NCI-H345 (cell line): ENCODE measurements at regions not wholly inside any gene's neighbourhood (a gene's known extent, or its start where the extent isn't known, plus 50 kb on each side); places are given as distances from the start of the nearest gene placed in this dataset.

ENCODE experiments used
- DNase-seq: peaks from one replicate; lab custom pipeline; 2025; lab: John Stamatoyannopoulos, UW

GRCh38 chr20:62545271-62545670 is 69.5 kb upstream of the GATA5 start:
- no peak for DNase-seq

DNA sequence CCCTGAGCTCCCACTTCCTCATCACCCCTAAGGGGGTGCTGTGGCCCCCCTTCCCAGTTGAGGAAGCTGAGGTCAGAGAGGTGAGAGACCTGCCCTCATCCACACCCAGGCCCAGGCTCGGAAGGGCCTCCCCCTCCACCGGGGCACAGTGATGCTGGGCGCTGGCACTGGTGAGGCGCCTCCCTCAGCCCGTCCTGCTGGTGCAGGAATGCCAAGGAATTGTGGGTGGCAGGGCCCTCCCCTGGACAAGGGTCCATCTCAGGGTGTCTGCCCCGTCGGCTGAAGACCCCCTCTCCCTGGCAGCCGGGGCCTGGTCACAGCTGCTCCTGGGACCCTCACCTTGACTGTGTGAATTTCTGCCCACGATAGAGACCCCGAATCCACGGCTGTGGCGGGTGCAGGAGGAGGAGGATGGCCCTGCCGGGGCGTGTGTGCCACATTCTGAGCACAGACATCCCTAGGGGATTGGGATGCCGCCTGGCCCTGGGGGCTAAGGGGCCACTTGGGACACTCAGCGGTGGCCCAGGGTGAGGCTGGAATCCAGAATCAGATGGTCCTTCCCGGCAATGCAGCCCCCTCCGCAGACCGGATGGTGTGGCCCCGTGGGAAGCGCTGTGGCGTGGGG is 70.2 kb upstream of the GATA5 start:
- no peak for DNase-seq

GRCh38 chr20:62546606-62547005 is 70.8 kb upstream of the GATA5 start:
- no peak for DNase-seq

DNA sequence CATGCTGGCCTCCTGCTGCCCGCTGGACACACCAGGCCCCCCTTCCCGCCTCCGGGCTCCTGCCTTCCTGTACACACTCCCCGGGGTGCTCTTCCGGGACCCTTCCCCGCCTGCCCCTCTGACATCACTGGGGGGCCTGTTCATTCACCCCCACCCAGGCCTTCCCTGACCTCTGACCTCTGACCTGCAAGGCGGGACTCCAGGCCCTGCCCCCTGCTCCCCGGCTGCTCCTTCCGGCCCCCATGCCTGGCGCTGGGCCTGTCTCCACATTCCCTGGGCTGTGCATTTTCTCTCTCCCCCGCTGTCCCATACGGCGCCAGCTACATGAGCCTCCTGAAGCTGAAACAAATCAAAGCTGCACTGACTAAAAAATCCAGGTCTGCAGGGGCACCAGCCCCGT is 71.6 kb upstream of the GATA5 start:
- DNase-seq: no peak

- no peak for DNase-seq
Observed at GRCh38 chr20:62548471-62548870, 72.7 kb upstream of the GATA5 start.

GRCh38 chr20:62549029-62549428 is 73.2 kb upstream of the GATA5 start:
- no peak for DNase-seq

DNA sequence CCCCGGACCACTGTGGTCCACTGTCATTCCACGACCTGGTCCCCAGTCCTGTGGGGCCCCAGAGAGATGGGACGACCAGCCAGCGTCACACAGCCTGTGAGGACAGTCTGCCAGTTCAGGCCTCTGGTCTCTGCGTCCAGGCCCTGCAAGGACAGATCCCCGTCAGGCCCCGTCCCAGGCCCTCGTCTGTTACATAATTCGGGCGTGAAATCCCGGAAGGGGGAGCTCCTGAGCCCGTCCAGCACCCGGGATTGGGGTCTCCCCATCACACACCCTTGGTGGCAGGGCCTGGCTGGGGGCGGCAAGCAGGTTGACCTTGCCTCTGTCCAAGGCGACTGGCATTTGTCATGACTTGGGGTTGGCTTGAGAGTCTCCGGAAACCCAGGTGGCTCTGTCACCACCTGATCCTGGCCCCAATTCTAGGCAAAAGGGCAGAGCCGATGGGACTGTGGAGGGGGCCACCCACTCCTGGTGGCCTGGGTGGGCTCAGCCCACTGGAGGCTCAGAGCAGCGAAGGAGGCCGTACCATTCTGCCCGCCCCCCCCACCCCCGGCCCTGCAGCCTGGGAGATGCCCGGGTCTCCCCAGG is 73.8 kb upstream of the GATA5 start:
- DNase-seq: no peak

DNA sequence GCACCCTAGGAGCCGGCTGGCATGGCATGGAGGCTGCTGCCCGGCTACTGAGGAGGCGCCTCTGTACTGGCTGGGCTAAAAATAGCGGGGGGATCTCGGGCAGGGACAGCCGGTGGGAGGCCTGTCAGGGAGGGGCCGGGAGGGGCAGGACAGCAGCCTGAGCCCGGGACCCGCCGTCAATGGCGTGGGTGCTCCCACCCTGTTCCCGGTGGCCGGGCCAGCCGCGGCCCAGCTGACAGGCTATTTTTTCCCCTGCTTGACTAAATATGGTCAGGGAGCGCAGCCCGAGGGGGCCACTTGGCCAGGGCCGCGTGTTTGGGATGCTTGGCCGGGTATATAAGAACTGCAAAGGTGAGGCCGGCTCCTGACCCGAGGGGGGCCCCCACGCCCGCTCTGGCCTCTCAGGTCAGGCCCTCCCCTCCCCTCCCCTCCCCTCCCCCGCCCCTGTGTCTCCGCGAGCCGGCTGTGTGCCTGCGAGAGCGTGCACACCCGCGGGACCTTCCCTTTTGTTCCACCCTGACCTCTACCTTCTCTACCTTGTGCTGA is 74.4 kb upstream of the GATA5 start:
- no peak for DNase-seq

GRCh38 chr20:62551407-62552323 is 75.9 kb upstream of the GATA5 start:
- no peak for DNase-seq

DNA sequence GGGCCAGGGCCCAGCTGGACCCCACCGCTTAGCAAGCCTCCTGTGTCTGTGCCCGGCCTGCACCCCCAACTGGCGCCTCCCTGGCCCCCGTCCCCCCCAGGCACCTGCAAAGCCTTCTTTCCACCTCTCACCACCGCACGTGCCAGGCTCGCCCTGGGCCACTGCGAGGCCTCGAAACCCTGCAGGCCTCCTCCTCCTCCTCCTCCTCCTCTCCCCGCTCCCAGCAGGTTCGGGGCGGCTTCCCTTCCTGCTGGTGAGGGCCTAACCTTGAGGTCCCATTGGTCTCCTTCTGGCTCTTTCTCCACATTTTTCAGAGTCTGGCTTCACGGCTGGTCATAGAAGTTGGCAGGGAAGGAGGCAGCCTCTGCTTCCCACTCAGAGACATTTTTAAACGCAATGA is 76.8 kb upstream of the GATA5 start:
- DNase-seq: no peak

- no peak for DNase-seq
Observed at GRCh38 chr20:62553136-62553837, 77.5 kb upstream of the GATA5 start.

- DNase-seq: no peak
Observed at GRCh38 chr20:62553838-62554161, 78.0 kb upstream of the GATA5 start.

DNA sequence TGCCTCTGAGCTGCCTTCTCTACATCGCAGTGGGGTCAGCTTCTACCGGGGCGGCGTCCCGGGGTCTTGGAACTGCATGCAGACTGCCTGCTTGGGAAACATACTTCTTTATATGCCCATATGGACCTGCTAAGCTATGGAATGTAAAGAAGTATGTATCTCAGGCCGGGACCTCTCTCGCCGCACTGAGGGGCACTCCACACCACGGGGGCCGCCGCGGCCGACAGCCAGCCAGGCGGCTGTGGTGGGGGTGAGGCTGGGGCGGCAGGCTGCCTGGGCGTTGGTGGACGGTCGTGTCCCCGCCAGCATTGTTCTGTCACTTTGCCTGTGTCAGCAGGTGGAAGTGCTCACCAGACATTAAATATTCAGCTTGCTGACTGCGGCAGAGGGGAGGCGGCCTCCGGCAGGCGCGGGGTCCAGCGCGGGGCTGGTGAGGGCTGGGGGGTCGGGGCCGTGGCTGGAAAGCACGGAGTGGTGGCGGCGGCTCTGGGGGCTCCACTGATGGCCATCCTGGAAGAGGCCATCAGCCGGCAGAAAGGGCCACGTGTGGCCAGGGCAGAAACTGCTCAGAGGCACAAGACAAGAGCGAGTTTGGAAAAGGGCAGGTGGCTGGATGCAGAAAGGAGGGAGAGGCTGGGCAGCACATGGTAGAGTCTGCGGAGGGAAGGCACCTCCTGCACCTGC is 78.6 kb upstream of the GATA5 start:
- no peak for DNase-seq

- DNase-seq: no peak
Observed at GRCh38 chr20:62554898-62555641, 79.3 kb upstream of the GATA5 start.

DNA sequence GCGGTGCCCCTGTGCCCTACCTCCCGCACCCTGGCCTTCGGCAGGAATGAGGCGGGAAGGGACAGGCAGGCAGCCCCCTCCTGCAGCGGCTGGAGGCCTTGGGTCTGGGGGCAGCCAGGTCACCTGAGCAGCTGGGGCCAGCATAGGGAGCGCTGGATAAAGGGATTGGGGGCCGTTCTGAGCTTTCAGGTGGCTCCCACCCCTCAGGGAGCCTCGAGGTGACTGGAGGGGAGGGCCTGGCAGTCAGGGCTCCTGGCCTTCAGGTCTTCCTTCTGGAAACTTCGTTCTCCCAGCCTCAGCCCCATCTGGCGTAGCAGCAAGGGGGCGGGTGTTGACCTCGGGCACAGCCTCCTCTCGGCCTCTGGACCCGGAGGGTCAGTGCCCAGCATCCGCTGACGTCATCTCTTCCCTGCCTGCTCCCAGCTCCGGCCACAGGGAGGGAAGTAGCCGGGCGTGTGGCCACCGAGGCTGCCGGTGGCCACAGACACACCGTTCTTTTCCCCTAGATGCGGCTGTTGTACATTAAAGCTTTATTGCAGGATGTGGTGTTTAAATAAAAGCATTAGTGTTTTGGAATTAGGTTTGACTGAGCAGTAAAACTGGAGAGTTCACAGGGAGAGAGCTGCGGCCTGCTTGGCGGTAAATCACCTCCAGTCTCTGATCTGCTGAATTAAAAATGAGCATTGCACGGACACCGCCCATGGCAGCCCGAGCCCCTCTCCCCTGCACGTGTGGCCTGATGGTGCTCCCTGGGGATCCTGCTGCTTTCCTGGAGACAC is 80.0 kb upstream of the GATA5 start:
- DNase-seq: no peak

DNA sequence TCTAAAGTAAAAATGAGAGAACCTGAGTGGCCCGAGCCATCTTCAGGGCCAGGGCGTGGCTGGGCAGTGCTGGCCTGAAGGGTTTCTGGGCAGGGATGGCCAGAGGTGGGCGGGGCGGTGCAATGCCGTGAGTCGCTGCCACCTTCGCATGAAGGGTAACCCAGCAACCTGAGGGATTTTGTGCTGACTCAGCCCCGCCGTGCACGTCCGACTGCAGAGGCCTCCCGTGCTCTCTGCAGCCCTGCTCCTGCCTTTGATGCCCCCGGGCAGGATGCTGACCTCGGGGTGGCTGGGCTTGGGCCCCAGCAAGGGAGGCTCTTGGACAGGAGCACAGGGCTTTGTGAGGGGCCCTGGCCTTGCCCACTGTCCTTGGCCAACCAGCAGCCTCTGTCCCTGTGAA is 81.7 kb upstream of the GATA5 start:
- no peak for DNase-seq

DNA sequence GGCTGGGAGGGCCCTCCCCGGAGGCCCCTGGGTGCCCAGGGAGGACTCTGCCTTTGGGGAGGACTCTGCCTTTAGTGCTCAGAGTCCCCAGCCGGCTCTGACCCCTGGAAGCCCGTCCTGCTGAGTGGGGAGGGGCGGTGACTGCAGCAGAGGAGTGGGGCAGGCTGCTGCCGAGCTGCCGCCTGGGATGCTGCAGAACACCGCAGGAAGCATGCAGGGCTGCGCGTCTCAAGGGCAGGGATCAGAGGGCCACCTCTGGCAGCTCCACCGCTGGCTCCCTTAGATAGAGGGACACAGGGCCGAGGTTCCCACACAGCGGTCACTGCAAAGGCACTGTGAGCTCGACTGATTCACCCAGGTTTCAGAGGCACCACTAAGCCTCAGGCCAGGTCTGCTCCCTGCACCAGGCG is 82.2 kb upstream of the GATA5 start:
- DNase-seq: no peak

DNA sequence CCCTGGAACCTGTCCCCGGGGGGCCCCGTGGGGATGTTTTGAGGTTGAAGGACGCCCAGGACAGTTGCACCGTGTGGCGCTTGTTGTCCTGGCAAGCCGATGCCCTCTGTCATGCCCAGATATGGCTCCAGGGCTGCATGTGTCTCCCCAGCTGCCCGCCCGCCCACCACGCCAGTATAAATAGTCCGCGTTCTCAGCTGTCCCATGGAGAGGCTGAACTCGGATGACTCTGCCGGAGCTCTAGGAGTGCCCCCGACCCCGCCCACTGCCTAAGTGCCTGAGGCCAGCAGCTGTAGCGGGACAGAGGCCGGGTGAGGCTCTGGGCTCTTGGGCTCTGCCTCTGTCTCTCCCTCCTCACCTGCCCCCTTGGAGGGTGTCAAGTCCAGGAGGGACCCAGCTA is 83.0 kb upstream of the GATA5 start:
- no peak for DNase-seq

DNA sequence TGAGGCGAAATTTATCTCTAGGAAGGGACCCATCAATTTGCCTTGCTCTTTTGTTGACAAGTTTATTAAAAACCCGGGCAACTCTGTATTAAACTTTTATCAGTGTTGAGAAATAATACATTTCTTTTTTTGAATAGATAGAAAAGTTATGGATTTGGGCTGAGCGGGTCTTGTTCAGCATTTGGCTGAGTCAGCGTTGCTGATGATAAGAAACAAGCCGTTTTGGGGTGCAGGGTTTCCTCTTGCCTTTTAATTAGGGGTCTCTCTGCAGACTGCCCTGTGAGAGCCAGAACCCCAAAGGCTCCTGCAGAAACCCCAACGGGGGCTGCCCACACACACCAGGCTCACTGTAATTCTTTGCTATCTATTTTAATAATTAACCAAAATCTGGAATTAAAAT is 82.1 kb upstream of the SLCO4A1 start:
- no peak for DNase-seq

- DNase-seq: no peak
Observed at GRCh38 chr20:62561182-62561581, 81.1 kb upstream of the SLCO4A1 start.
